ENCODE measurements at regions not wholly inside any gene's neighbourhood (a gene's known extent, or its start where the extent isn't known, plus 50 kb on each side); places are given as distances from the start of the nearest gene placed in this dataset.
A peak's percentile ranks its signal among the peaks of the same experiment; 100 is the strongest.

GRCh38 chr6:183668-184067, 108.6 kb upstream of the DUSP22 start:
- intact Hi-C loops (cut with DNase I; ENCODE audit: low total_unique reads), result no loop called here
- WGBS, 2 donors, result 79 to 86% methylated on average over 2 of the region's 2 CpGs
- TF ChIP-seq CTCF (IDR thresholded peaks at IDR 0.05), result no peak
- TF ChIP-seq POLR2A (IDR thresholded peaks at IDR 0.05), result no peak
- DNase-seq (ENCODE audit: low spot score in 2 of 2), result peak in 1 of 2 donors; percentile 57
- no peak overlapping the region for H3K4me3 ChIP-seq (ENCODE audit: low read depth, poor library complexity, severe bottlenecking)

GRCh38 chr6:184161-184700, 108.1 kb upstream of the DUSP22 start:
- no peak for TF ChIP-seq POLR2A (IDR thresholded peaks at IDR 0.05)
- no peak for TF ChIP-seq CTCF (IDR thresholded peaks at IDR 0.05)
- intact Hi-C loops (cut with DNase I; ENCODE audit: low total_unique reads), result no loop called here
- no peak overlapping the region for H3K4me3 ChIP-seq (ENCODE audit: low read depth, poor library complexity, severe bottlenecking)
- 67 to 71% methylated on average over 7 of the region's 7 CpGs for WGBS, 2 donors
- DNase-seq (ENCODE audit: low spot score in 2 of 2), result peak in 1 of 2 donors; percentile 62

GRCh38 chr6:186340-186965, 105.8 kb upstream of the DUSP22 start:
- WGBS, 2 donors, result 60 to 66% methylated on average over 12 of the region's 12 CpGs
- intact Hi-C loops (cut with DNase I; ENCODE audit: low total_unique reads), result no loop called here
- no peak for TF ChIP-seq POLR2A (IDR thresholded peaks at IDR 0.05)
- no peak for TF ChIP-seq CTCF (IDR thresholded peaks at IDR 0.05)
- peak in 1 of 2 donors; percentile 18 for DNase-seq (ENCODE audit: low spot score in 2 of 2)
- H3K4me3 ChIP-seq (ENCODE audit: low read depth, poor library complexity, severe bottlenecking), result no peak overlapping the region

- intact Hi-C loops (cut with DNase I; ENCODE audit: low total_unique reads), result no loop called here
- DNase-seq (ENCODE audit: low spot score in 2 of 2), result peak in 1 of 2 donors; percentile 57
- no peak overlapping the region for H3K4me3 ChIP-seq (ENCODE audit: low read depth, poor library complexity, severe bottlenecking)
- TF ChIP-seq POLR2A (IDR thresholded peaks at IDR 0.05), result no peak
- TF ChIP-seq CTCF (IDR thresholded peaks at IDR 0.05), result no peak
- WGBS, 2 donors, result 69 to 71% methylated on average over 10 of the region's 10 CpGs
These were observed 105.0 kb upstream of the DUSP22 start for GRCh38 chr6:187210-187861.

- no peak overlapping the region for H3K4me3 ChIP-seq (ENCODE audit: low read depth, poor library complexity, severe bottlenecking)
- TF ChIP-seq CTCF (IDR thresholded peaks at IDR 0.05), result no peak
- TF ChIP-seq POLR2A (IDR thresholded peaks at IDR 0.05), result no peak
- peak; percentile 62 to 94 for DNase-seq (ENCODE audit: low spot score in 2 of 2)
- 31 to 44% methylated on average over 13 of the region's 13 CpGs for WGBS, 2 donors
- intact Hi-C loops (cut with DNase I; ENCODE audit: low total_unique reads), result no loop called here
These were observed 103.2 kb upstream of the DUSP22 start for GRCh38 chr6:188821-189655.

Measured in lower leg skin (tissue), 4 donors.